ENCODE measurements at regions not wholly inside any gene's neighbourhood (a gene's known extent, or its start where the extent isn't known, plus 50 kb on each side); places are given as distances from the start of the nearest gene placed in this dataset.

DNA sequence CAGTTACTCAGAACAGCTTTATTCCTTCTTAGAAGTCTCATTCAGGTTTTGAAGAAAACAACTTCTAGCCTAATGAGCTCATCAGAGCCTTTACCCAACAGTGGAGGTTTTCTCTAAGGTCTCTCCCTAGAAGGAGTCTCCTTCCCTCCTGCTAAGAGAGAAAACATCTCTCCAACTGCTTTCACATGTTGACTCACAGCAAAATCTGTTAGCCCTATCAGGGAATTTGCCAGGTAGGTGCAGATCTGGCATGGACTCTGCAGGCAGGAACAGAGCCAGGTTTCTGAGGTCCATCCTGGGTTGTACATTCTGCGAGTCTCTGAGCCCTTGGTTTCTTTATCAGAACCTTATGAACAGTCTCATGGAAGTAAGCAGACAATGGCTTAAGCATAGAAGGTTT is 214.4 kb downstream of the HIPK3 start:
- no peak for TF ChIP-seq CTCF (IDR thresholded peaks at IDR 0.05)
- Histone ChIP-seq H3K36me3 (no peaks in the 10 kb centered on the region), H3K9me3 (no peaks in the 10 kb centered on the region), H3K27me3 (replicated peaks; ENCODE audit: insufficient read depth) (no peaks in the 10 kb centered on the region), H3K4me1 (ENCODE audit: control insufficient read depth in 1 of 2, low read depth in 2 of 2) (no peaks in the 10 kb centered on the region), H3K27ac (no peak overlapping the region), H3K4me3 (no peak overlapping the region)
- DNase-seq (ENCODE audit: low spot score) = no peak
- ATAC-seq (ENCODE audit: insufficient number of reproducible peaks, low FRiP score, low read depth) = no peak

GRCh38 chr11:33467966-33468365 is 210.8 kb downstream of the HIPK3 start:
- no peak for DNase-seq (ENCODE audit: low spot score)
- Histone ChIP-seq H3K36me3 (no peaks in the 10 kb centered on the region), H3K4me3 (no peak overlapping the region), H3K27ac (no peak overlapping the region), H3K4me1 (ENCODE audit: control insufficient read depth in 1 of 2, low read depth in 2 of 2) (no peaks in the 10 kb centered on the region), H3K9me3 (no peaks in the 10 kb centered on the region), H3K27me3 (replicated peaks; ENCODE audit: insufficient read depth) (no peaks in the 10 kb centered on the region)
- ATAC-seq (ENCODE audit: insufficient number of reproducible peaks, low FRiP score, low read depth) = no peak
- no peak for TF ChIP-seq CTCF (IDR thresholded peaks at IDR 0.05)

DNA sequence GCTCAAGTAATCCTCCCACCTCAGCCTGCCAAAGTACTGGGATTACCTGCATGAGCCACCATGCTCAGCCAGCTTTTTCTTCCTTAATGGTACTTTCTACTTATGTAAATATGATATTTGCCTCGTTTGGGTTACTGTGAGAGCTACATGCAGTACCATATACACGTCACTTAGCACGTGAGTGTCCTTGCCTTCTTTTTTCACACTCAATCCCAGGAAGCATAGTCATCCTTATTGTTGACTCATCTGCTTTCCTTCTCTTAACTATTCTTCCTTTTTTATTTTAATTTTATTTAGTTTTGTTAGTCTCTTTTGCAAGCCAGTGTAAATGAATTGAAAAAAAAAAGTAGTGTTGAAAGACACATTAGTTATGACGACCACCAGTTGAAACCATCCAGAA is 205.9 kb downstream of the HIPK3 start:
- H3K4me1 ChIP-seq (ENCODE audit: control insufficient read depth in 1 of 2, low read depth in 2 of 2) = no peaks in the 10 kb centered on the region
- no peak overlapping the region for H3K4me3 ChIP-seq
- H3K36me3 ChIP-seq = no peaks in the 10 kb centered on the region
- no peak for DNase-seq (ENCODE audit: low spot score)
- no peak for ATAC-seq (ENCODE audit: insufficient number of reproducible peaks, low FRiP score, low read depth)
- H3K27me3 ChIP-seq (replicated peaks; ENCODE audit: insufficient read depth) = no peaks in the 10 kb centered on the region
- TF ChIP-seq CTCF (IDR thresholded peaks at IDR 0.05) = no peak
- H3K27ac ChIP-seq = no peak overlapping the region
- no peaks in the 10 kb centered on the region for H3K9me3 ChIP-seq

DNA sequence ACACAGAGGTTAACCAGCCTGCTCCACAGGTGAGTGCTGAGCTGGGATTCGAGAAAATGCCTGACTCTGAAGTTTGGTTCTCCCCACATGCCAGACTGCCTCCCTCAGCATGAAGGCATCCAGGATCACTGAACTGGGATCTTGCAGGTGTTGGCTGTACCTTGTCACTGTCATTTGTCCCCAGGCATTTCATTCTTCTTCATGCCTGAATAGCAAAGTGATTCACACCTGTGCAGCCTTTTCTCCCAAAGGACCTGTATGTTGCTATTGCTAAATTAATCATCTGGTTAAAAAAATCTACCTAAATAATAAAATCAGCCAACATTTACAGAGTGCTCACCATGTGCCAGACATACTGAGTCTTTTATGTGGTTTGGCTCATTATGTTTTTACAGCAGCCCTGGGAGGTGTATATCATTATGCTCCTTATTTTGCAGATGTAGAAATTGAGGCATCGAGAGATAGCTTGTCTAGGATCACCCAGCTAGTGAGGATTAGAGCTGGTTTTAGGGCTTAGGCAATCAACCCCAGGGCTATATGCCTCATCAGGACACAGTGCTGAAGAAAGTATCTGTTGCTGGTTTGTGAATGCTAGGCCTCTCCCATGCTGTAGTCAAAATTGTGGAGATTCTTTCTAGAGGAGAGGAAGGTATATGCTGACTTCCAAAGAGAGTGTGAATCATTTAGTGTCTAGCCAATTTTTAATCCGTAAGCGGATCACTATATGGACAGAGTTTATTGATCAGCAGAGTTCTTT is 204.4 kb downstream of the HIPK3 start:
- Histone ChIP-seq H3K9me3 (no peaks in the 10 kb centered on the region), H3K4me1 (ENCODE audit: control insufficient read depth in 1 of 2, low read depth in 2 of 2) (no peaks in the 10 kb centered on the region), H3K27ac (no peak overlapping the region), H3K27me3 (replicated peaks; ENCODE audit: insufficient read depth) (no peaks in the 10 kb centered on the region), H3K4me3 (no peak overlapping the region), H3K36me3 (no peaks in the 10 kb centered on the region)
- TF ChIP-seq CTCF (IDR thresholded peaks at IDR 0.05) = no peak
- ATAC-seq (ENCODE audit: insufficient number of reproducible peaks, low FRiP score, low read depth) = no peak
- DNase-seq (ENCODE audit: low spot score) = no peak

DNA sequence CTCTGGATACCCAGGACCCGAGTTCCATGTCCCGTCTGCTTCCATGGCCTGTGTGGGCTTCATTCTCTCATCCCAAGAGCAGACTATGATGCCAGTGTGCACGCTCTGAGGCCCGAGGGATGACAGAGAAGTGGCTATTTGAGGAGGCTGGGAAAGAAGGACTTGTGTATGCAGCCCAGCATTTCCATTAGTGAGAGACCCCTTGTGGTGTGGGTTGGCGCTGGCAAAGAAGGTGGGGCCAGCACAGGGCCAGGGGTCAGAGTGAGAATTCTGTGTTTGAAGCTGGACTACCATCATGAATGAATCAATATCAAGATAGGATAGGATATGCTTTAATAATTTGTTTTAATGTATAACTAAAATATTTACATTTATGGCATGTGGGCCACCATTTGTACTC is 200.8 kb downstream of the HIPK3 start:
- no peak overlapping the region for H3K4me3 ChIP-seq
- H3K27me3 ChIP-seq (replicated peaks; ENCODE audit: insufficient read depth) = no peaks in the 10 kb centered on the region
- H3K36me3 ChIP-seq = no peaks in the 10 kb centered on the region
- no peaks in the 10 kb centered on the region for H3K9me3 ChIP-seq
- DNase-seq (ENCODE audit: low spot score) (no peak), ATAC-seq (ENCODE audit: insufficient number of reproducible peaks, low FRiP score, low read depth) (no peak)
- H3K4me1 ChIP-seq (ENCODE audit: control insufficient read depth in 1 of 2, low read depth in 2 of 2) = no peaks in the 10 kb centered on the region
- H3K27ac ChIP-seq = no peak overlapping the region
- no peak for TF ChIP-seq CTCF (IDR thresholded peaks at IDR 0.05)

Measured in thoracic aorta (tissue), 2 donors.